Esophagus muscularis mucosa (tissue), 4 donors: ENCODE measurements at regions not wholly inside any gene's neighbourhood (a gene's known extent, or its start where the extent isn't known, plus 50 kb on each side); places are given as distances from the start of the nearest gene placed in this dataset.

Experiments used
- DNase-seq: peaks from one replicate; pipeline ENCODE4 v3.0.0-alpha.2; 2017; ENCODE audit errors: extremely low spot score
- H3K27ac ChIP-seq, 4 donors: fragments of 200-600 bp; sonication (generic); replicated peaks in 1 of 4; 1 replicate in 3 of 4; 2 replicates in 1 of 4; pipeline ENCODE4 v1.5.1; 2016 to 2019; ENCODE audit warnings: mild to moderate bottlenecking in 1 of 4
- H3K27me3 ChIP-seq, 4 donors: fragments of 200-600 bp; sonication (generic); one replicate each; pipeline versions ENCODE4 v1.5.1 to v1.6.0; 2016 to 2019
- H3K36me3 ChIP-seq, 4 donors: fragments of 200-600 bp; sonication (generic); one replicate each; pipeline ENCODE4 v1.5.1; 2016 to 2019
- H3K4me1 ChIP-seq, 4 donors: fragments of 200-600 bp; sonication (generic); one replicate each; pipeline ENCODE4 v1.5.1; 2016 to 2019
- H3K4me3 ChIP-seq, 4 donors: fragments of 200-600 bp; sonication (generic); 1 replicate in 2 of 4; 2 replicates in 2 of 4; pipeline ENCODE4 v1.5.1; 2016 to 2019; ENCODE audit warnings: mild to moderate bottlenecking in 4 of 4, moderate library complexity in 1 of 4
- H3K9me3 ChIP-seq, 4 donors: fragments of 200-600 bp; sonication (generic); 1 replicate in 3 of 4; 2 replicates in 1 of 4; pipeline ENCODE4 v1.5.1; 2016 to 2019
- CTCF ChIP-seq, 3 experiments: fragments of 200-600 bp in 2 of 3; fragments of 450-650 bp in 1 of 3; sonication (generic) in 2 of 3; IDR thresholded peaks; one replicate each; pipeline ENCODE4 v1.5.1; 2017 to 2019; ENCODE audit warnings: antibody characterized with exemption in 3 of 3, mild to moderate bottlenecking in 2 of 3, moderate library complexity in 1 of 3
- EP300 ChIP-seq: sonication (generic); formaldehyde crosslinking; IDR thresholded peaks from one replicate; pipeline ENCODE4 v1.6.1; 2017; ENCODE audit warnings: antibody characterized with exemption
- POLR2A ChIP-seq: fragments of 450-650 bp; IDR thresholded peaks from one replicate; pipeline ENCODE4 v1.6.1; 2017; ENCODE audit warnings: antibody characterized with exemption, moderate library complexity, mild to moderate bottlenecking, low read depth
- POLR2AphosphoS5 ChIP-seq, 2 donors: sonication (generic); formaldehyde crosslinking; IDR thresholded peaks; one replicate each; pipeline ENCODE4 v1.6.1; 2017; ENCODE audit warnings: antibody characterized with exemption in 2 of 2
- WGBS: methylation state at CpG from one replicate; pipeline ENCODE4 v1.1.5; 2018; 5-methylcytosine and 5-hydroxymethylcytosine counted together
- intact Hi-C: fragments of 100-400 bp; cut with DNase I; formaldehyde crosslinking; loops from one replicate; pipeline ENCODE4 v1.15.1; 2023

- H3K9me3 ChIP-seq: no peaks in the 10 kb centered on the region
- H3K27me3 ChIP-seq: no peaks in the 10 kb centered on the region
- DNase-seq: peak; percentile 42
- 92% methylated on average over 3 of the region's 3 CpGs for WGBS
- intact Hi-C loops: no loop called here
- H3K4me3 ChIP-seq: no peak overlapping the region
- no peak overlapping the region for H3K27ac ChIP-seq
- H3K4me1 ChIP-seq: no peaks in the 10 kb centered on the region
- no peaks in the 10 kb centered on the region for H3K36me3 ChIP-seq
- TF ChIP-seq EP300: no peak
These were observed 62.6 kb upstream of the VASH1 start for GRCh38 chr14:76698631-76699030.

- Histone ChIP-seq H3K36me3 (no peaks in the 10 kb centered on the region), H3K4me3 (no peak overlapping the region), H3K27ac (no peak overlapping the region), H3K4me1 (no peaks in the 10 kb centered on the region), H3K27me3 (no peaks in the 10 kb centered on the region), H3K9me3 (no peaks in the 10 kb centered on the region)
- TF ChIP-seq CTCF (IDR thresholded peaks at IDR 0.05) (no peak), POLR2AphosphoS5 (IDR thresholded peaks at IDR 0.05) (no peak), EP300 (no peak)
- peak; percentile 53 for DNase-seq
- intact Hi-C loops: no loop called here
- 77% methylated on average over 6 of the region's 6 CpGs for WGBS
These were observed 61.9 kb upstream of the VASH1 start for GRCh38 chr14:76699209-76699938.

- WGBS: 89% methylated on average over 8 of the region's 8 CpGs
- intact Hi-C loops: no loop called here
These were observed 61.2 kb upstream of the VASH1 start for GRCh38 chr14:76699939-76700590.

GRCh38 chr14:76701436-76701835 is 59.8 kb upstream of the VASH1 start:
- DNase-seq: peak; percentile 78
- H3K4me3 ChIP-seq: no peak overlapping the region
- no peaks in the 10 kb centered on the region for H3K4me1 ChIP-seq
- no peak overlapping the region for H3K27ac ChIP-seq
- WGBS: 87% methylated on average over 3 of the region's 3 CpGs
- no peaks in the 10 kb centered on the region for H3K27me3 ChIP-seq
- intact Hi-C loops: no loop called here
- no peak for TF ChIP-seq CTCF (IDR thresholded peaks at IDR 0.05)
- TF ChIP-seq EP300: no peak
- no peak for TF ChIP-seq POLR2AphosphoS5 (IDR thresholded peaks at IDR 0.05)
- TF ChIP-seq POLR2A: no peak
- H3K36me3 ChIP-seq: no peaks in the 10 kb centered on the region
- H3K9me3 ChIP-seq: no peaks in the 10 kb centered on the region

More at GRCh38 chr14:76699939-76700590, 61.2 kb upstream of the VASH1 start:
- Histone ChIP-seq H3K4me1 (no peaks in the 10 kb centered on the region), H3K27ac (no peak overlapping the region), H3K9me3 (no peaks in the 10 kb centered on the region), H3K27me3 (no peaks in the 10 kb centered on the region), H3K4me3 (no peak overlapping the region), H3K36me3 (no peaks in the 10 kb centered on the region)
- DNase-seq: peak; percentile 90
- TF ChIP-seq EP300: no peak
- no peak for TF ChIP-seq CTCF (IDR thresholded peaks at IDR 0.05)
- no peak for TF ChIP-seq POLR2AphosphoS5 (IDR thresholded peaks at IDR 0.05)
- no peak for TF ChIP-seq POLR2A

GRCh38 chr14:76701981-76702380 is 59.3 kb upstream of the VASH1 start:
- Histone ChIP-seq H3K9me3 (no peaks in the 10 kb centered on the region), H3K27ac (no peak overlapping the region), H3K4me3 (no peak overlapping the region), H3K4me1 (no peaks in the 10 kb centered on the region), H3K36me3 (no peaks in the 10 kb centered on the region), H3K27me3 (no peaks in the 10 kb centered on the region)
- WGBS: 75% methylated on average over 3 of the region's 3 CpGs
- TF ChIP-seq POLR2AphosphoS5 (IDR thresholded peaks at IDR 0.05) (peak; percentile 22 to 32), CTCF (IDR thresholded peaks at IDR 0.05) (no peak)
- intact Hi-C loops: no loop called here
- DNase-seq: peak; percentile 93
